HFF-Myc (cell line): ENCODE measurements at regions not wholly inside any gene's neighbourhood (a gene's known extent, or its start where the extent isn't known, plus 50 kb on each side); places are given as distances from the start of the nearest gene placed in this dataset.
"Not testable (repeated sequence)": the region's sequence is repeated elsewhere in the genome, so short reads cannot be mapped to it uniquely, and the experiment has no call there.

ENCODE experiments used
- DNase-seq: peaks from one replicate; pipeline ENCODE4 v3.0.0-alpha.2; 2011; ENCODE audit warnings: low read depth; ENCODE audit errors: extremely low read depth
- H3K4me3 ChIP-seq: replicated peaks from 2 replicates; pipeline ENCODE4 v1.5.1; 2011; ENCODE audit warnings: low read depth, mild to moderate bottlenecking, control low read depth, low read length
- CTCF ChIP-seq: IDR thresholded peaks from 2 replicates; pipeline ENCODE4 v1.5.1; 2012; ENCODE audit warnings: mild to moderate bottlenecking, low read depth, low read length, control low read depth; ENCODE audit errors: missing control alignments

- TF ChIP-seq CTCF: no peak
- peak; percentile 22 for DNase-seq
- H3K4me3 ChIP-seq: no peak overlapping the region
Observed at GRCh38 chr13:21234526-21234925, 58.1 kb downstream of the MRPL57 start.

DNA sequence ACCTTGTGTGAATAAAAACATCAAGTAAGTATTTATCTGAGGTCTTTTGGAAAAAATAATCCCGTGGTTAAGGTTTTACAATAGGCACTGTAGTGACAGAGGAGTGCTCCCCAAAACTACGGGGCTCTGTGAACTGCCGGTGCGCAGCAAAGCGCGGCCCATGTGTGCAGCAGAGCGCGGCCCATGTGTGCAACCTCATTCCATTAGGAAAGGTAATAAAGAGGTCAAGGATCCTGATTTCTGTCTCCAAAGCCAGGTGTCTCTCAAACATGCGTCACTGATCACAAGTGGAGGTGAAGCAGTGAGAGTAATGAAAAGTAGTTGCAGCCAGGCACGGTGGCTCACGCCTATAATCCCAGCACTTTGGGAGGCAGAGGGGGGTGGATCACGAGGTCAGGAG, 58.7 kb downstream of the MRPL57 start:
- H3K4me3 ChIP-seq: no peak overlapping the region
- DNase-seq: no peak
- no peak for TF ChIP-seq CTCF

- TF ChIP-seq CTCF: no peak
- DNase-seq: no peak
- H3K4me3 ChIP-seq: no peak overlapping the region
Observed at GRCh38 chr13:21237081-21237480, 60.6 kb downstream of the MRPL57 start.

DNA sequence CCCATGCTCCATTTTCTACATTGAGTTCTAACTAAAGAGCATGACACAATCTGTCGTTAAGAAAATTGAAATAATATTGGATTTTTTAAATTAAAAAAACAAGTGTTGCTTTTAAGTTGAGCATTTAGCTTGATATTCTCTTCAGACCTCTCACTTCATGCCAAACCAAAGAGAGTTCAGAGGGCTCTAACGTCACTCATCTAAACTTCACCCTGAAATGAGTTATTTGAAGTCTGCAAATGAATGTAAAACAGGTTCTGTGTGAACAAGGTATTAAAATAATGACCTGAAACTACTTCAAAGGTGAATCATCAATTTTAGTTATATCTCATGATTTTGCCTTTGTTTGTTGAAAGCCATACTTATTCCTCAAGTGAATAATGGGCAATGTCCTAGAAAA, 61.8 kb downstream of the MRPL57 start:
- H3K4me3 ChIP-seq: no peak overlapping the region
- TF ChIP-seq CTCF: no peak
- DNase-seq: no peak

DNA sequence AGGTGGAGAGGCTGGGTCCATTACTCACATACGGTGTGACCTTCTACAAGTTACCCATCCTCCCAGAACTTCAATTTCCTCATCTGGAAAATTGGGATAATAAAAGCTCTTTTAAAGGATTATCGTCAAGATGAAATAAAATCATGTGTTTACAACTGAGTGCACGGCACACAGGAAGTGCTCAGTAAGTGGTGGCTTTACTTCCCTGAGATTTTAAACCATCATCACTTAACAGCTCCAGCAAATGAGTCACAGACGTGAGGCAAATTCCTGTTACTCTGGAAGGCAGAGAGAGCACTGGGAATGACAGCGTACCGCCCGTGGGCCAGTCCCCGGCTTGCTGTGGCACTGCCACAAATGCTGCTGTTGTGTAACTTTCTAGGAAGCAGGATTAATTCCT, 64.1 kb downstream of the MRPL57 start:
- TF ChIP-seq CTCF: no peak
- H3K4me3 ChIP-seq: no peak overlapping the region
- DNase-seq: peak; percentile 78

DNA sequence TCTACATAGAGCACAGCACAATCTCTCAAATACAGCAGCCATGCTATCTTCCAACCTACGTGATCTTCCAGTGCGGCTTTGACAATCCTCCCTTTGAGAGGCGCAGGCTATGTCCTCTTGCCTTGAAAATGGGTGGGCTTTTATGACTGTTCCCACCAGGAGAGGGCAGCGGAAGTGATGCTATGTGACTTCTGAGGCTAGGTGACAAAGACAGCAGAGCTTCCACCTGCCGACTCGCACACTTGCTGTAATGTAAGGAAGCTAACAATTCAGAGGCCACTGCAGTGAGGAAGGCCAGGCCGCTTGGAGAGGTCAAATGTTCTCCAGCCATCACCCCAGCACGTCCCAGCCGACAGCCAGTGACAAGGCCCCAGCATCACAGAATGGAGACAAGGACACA, 65.8 kb downstream of the MRPL57 start:
- peak; percentile 15 for TF ChIP-seq CTCF
- H3K4me3 ChIP-seq: no peak overlapping the region
- no peak for DNase-seq

DNA sequence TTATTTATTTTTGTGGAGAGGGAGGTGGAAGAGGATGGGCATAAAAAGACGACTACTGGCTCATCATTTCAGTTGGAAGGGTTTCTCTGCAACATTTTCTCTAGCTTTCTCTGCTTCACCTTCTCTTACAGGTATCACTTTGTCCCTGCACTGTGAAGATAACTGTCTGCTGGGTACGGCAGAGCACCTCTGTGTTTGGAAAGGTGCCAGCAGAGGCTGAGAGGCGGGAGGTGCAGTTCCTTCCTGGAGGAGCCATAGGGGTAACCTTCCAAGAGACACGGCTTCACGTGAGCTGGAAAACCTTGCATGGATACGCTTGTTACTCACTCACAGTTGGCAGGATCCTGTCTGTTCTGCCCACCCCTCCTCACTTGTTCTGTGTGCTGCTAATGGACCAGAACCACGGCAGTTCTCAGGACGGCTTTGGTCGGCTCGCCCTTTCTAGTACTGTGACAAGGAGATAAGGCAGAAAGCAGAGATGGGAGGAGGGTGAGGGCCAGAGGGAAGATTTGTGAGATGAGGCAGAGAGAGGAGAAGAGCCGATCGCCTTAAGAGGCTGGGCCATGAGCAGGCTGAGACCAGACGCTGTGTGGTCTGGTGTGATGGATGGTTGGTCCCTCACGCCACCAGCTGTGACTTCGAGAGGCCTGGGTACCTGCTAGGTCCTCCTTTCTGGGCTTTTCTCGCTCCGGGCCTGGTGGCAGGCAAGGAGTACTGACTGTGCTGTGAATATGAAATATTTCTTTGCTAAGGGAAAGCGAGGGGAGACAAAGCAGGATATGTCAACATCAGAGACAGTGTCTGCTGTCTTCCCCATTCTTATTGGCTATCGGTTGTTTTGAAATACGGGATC, 66.8 kb downstream of the MRPL57 start:
- H3K4me3 ChIP-seq: no peak overlapping the region
- no peak for TF ChIP-seq CTCF
- DNase-seq: peak; percentile 16

- not testable (repeated sequence) for H3K4me3 ChIP-seq, DNase-seq
Observed at GRCh38 chr13:21243898-21244184, 67.4 kb downstream of the MRPL57 start.
